Transverse colon (tissue), 4 donors: ENCODE measurements at regions not wholly inside any gene's neighbourhood (a gene's known extent, or its start where the extent isn't known, plus 50 kb on each side); places are given as distances from the start of the nearest gene placed in this dataset.

Experiments used
- CTCF ChIP-seq, 5 experiments: fragments of 200-600 bp in 3 of 5; fragments of 450-650 bp in 2 of 5; sonication (generic) in 3 of 5; IDR thresholded peaks; 1 replicate in 2 of 5; 2 replicates in 3 of 5; pipeline ENCODE4 v1.5.1; 2016 to 2017; ENCODE audit warnings: antibody characterized with exemption in 5 of 5, inconsistent platforms in 3 of 5, mild to moderate bottlenecking in 2 of 5, moderate library complexity in 1 of 5
- EP300 ChIP-seq: sonication (generic); formaldehyde crosslinking; IDR thresholded peaks from one replicate; pipeline ENCODE4 v1.6.1; 2017; ENCODE audit warnings: antibody characterized with exemption, low read depth
- POLR2A ChIP-seq: fragments of 450-650 bp; IDR thresholded peaks from one replicate; pipeline ENCODE4 v1.6.1; 2016; ENCODE audit warnings: antibody characterized with exemption, mild to moderate bottlenecking, moderate library complexity
- POLR2AphosphoS5 ChIP-seq, 3 donors: sonication (generic); formaldehyde crosslinking; IDR thresholded peaks; one replicate each; pipeline ENCODE4 v1.6.1; 2016; ENCODE audit warnings: antibody characterized with exemption in 3 of 3

GRCh38 chr2:40016151-40016885, 237.3 kb upstream of the THUMPD2 start:
- no peak for TF ChIP-seq CTCF (IDR thresholded peaks at IDR 0.05)
- TF ChIP-seq POLR2A, result no peak
- no peak for TF ChIP-seq POLR2AphosphoS5 (IDR thresholded peaks at IDR 0.05)
- TF ChIP-seq EP300, result no peak
